Coronary artery (tissue), 2 donors: ENCODE measurements at regions not wholly inside any gene's neighbourhood (a gene's known extent, or its start where the extent isn't known, plus 50 kb on each side); places are given as distances from the start of the nearest gene placed in this dataset.

Experiments used
- DNase-seq: peaks from one replicate; pipeline ENCODE4 v3.0.0-alpha.2; 2017; ENCODE audit warnings: low spot score
- H3K27ac ChIP-seq, 2 donors: fragments of 200-600 bp; sonication (generic); one replicate each; pipeline ENCODE4 v1.5.1; 2016 to 2019
- H3K4me3 ChIP-seq: fragments of 200-600 bp; sonication (generic); 2 replicates; pipeline ENCODE4 v1.5.1; 2016; ENCODE audit warnings: mild to moderate bottlenecking, moderate library complexity
- TF ChIP-seq, protein P1 (sequence below): fragments of 200-600 bp; sonication (generic); IDR thresholded peaks from one replicate; pipeline ENCODE4 v1.5.1; 2019; ENCODE audit warnings: antibody characterized with exemption

DNA sequence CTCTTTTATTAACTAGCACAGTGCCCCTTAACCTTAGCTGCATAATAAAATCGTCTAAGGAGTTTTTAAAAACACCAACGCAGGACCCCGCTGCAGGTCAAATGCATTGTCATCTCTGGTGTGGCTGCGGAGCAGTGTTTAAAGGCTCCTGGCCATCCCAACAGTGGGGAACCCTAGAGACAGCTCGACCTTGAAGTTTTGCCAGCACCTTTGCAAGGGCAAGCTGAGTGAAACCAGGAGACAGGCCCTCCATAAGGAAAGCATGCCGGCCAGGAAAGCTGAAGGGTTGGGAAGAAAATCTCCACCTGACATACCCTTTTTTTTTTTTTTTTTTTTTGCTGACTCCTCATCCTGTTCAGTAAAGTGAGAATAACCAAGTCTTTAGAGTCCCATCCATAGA lies 349.0 kb downstream of the CMPK2 start:
- no peak overlapping the region for H3K27ac ChIP-seq
- no peak for DNase-seq
- TF ChIP-seq, protein P1, sequence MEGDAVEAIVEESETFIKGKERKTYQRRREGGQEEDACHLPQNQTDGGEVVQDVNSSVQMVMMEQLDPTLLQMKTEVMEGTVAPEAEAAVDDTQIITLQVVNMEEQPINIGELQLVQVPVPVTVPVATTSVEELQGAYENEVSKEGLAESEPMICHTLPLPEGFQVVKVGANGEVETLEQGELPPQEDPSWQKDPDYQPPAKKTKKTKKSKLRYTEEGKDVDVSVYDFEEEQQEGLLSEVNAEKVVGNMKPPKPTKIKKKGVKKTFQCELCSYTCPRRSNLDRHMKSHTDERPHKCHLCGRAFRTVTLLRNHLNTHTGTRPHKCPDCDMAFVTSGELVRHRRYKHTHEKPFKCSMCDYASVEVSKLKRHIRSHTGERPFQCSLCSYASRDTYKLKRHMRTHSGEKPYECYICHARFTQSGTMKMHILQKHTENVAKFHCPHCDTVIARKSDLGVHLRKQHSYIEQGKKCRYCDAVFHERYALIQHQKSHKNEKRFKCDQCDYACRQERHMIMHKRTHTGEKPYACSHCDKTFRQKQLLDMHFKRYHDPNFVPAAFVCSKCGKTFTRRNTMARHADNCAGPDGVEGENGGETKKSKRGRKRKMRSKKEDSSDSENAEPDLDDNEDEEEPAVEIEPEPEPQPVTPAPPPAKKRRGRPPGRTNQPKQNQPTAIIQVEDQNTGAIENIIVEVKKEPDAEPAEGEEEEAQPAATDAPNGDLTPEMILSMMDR = no peak
- no peak overlapping the region for H3K4me3 ChIP-seq

DNA sequence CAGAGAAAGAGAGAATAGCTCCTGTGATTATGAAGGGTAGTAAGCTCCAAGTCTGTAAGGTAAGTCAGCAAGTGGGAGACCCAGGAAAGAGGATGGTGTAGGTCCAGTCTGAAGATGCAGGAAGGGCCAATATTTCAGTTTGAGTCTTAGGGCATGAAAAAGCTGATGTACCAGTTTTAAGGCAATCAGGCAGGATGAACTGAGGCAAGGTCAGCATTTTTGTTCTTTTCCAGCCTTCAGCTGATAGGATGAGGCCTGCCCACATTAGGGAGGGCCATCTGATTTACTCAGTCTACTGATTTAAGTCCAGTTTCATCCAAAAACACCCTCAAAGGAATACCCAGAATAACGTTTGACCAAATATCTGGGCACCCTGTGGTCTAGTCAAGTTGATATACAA lies 347.3 kb downstream of the CMPK2 start:
- H3K4me3 ChIP-seq = no peak overlapping the region
- TF ChIP-seq, protein P1 = no peak
- DNase-seq = no peak
- H3K27ac ChIP-seq = no peak overlapping the region

DNA sequence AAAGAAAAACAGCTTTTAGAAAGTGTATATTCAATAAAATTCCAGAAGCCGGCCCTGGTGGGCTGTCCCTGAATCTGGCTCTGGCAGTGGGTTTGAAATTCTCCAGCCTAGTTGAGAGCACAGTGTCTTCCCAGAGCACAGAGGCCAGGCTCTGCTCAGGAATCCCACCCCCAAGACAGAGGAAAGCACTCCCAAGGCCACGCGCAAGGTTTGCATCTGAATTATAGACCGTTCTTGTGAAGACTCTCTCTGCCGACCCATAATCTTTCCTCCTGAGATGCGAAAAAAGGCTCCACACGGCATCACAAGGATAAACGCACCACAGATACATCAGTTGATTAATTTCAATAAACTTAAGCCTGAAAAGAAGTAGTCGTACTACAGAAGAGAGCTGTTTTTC lies 342.2 kb downstream of the CMPK2 start:
- H3K4me3 ChIP-seq = no peak overlapping the region
- TF ChIP-seq, protein P1 = no peak
- H3K27ac ChIP-seq = no peak overlapping the region
- DNase-seq = no peak

DNA sequence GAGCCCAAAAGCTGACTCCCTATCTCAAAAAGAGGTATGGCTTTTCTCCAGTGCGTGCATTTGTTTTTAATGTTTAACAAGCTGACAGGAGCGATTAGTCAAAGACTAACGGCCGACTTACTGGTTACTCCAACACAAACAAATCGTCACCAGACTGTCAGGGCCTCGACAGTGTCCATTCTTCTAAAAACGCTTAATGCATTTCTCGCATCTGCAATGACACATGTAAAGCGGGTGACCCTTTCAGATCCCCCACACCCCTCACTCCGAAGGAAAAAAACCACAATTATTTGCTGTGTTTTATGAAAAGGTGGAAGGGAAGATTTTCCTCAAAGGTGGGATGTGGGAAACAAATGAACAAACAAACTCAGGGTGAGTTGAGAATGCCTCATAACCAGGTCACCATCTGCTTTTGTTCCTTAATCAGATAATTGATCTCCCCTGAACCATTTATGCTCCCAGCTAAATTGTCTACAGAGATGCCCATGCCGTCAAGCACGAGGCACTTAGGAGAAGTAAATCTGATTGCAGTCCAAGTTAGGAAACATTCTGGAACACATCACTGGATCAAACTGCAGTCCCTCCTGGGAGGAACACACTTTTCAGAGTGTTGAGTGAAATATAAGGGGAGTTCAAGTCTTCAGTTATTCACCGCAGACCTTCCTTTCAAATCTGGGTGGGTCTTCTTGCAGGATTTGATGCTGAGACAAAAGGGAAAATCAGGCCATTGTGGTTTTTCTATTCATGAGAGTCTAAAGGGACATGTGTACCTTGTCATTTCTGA lies 340.8 kb downstream of the CMPK2 start:
- Histone ChIP-seq H3K4me3 (no peak overlapping the region), H3K27ac (no peak overlapping the region)
- TF ChIP-seq, protein P1 = no peak
- no peak for DNase-seq

DNA sequence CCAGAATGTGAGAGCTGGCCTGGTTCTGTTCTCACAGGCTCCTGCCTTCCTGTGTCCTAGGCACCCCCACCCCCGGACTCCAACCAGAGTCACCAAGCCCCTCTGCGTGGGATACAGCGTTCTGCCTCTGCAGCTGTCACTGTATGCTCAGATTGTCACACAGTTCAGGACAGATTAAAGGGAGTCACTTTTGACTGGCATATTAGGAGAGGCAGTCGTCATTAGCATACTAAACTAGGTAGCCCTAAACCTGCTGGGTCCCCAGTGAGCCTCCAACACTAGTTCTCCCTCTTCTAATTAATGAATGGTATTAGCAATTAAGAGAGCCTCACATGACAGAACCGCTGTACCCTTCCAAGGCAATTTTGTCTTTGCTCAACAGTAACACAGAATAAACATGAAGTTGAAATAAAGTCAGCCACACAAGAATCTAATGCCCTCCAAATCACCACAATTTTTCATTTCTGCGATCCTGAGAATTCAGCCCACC lies 340.2 kb downstream of the CMPK2 start:
- Histone ChIP-seq H3K4me3 (no peak overlapping the region), H3K27ac (no peak overlapping the region)
- DNase-seq = no peak
- TF ChIP-seq, protein P1 = no peak

DNA sequence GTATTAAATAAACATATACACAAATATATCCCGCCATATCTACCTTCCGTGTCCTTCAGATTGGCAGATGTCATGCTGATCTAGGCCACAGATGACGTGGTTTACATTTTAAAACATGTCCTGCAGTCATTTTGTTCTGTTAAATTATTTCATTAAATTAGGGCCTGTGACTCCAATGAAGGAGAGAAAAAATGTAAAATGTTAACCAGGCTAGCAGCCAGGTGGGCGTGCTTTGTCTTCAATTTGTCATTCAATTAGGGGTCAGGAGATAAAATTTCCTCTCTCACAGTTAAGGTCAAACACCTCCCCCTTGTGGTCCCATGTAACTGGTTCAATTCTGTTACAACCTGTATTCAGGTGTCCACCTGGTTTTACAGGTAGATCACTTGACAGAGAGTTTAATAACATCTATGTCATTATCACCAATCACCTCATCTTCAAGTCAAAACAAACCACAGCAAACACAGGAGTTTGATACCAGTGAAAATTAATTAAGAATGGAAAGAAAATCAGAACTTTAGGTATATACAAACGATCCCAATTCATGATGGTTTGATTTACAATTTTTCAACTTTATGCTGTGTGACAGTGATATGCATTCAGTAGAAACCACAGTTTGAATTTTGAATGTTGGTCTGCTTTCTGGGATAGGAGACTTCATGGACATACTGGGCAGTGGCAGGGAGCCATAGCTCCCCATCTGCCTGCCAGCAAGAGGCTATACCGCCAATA lies 339.4 kb downstream of the CMPK2 start:
- no peak for DNase-seq
- Histone ChIP-seq H3K4me3 (no peak overlapping the region), H3K27ac (no peak overlapping the region)
- TF ChIP-seq, protein P1 = no peak
